Endodermal cell (in vitro differentiated cells): ENCODE measurements at regions not wholly inside any gene's neighbourhood (a gene's known extent, or its start where the extent isn't known, plus 50 kb on each side); places are given as distances from the start of the nearest gene placed in this dataset.

Experiments
- DNase-seq: peaks from one replicate; pipeline ENCODE4 v3.0.0-alpha.2; 2017
- H3K27ac ChIP-seq: 2 replicates; pipeline ENCODE4 v1.5.1; 2013; ENCODE audit warnings: mild to moderate bottlenecking, low read depth, low read length, moderate library complexity
- H3K27me3 ChIP-seq: 2 replicates; pipeline ENCODE4 v1.6.1; 2013; ENCODE audit warnings: mild to moderate bottlenecking, low read length, moderate library complexity; ENCODE audit not compliant: insufficient read depth, control insufficient read depth, poor library complexity, severe bottlenecking
- H3K36me3 ChIP-seq: 2 replicates; pipeline ENCODE4 v1.7.0; 2013; ENCODE audit warnings: mild to moderate bottlenecking, low read length, moderate library complexity; ENCODE audit not compliant: control insufficient read depth, insufficient read depth
- H3K4me1 ChIP-seq: one replicate; pipeline ENCODE4 v1.7.0; 2013; ENCODE audit warnings: low read length; ENCODE audit not compliant: control insufficient read depth, insufficient read depth
- H3K4me3 ChIP-seq: 2 replicates; pipeline ENCODE4 v1.5.1; 2013; ENCODE audit warnings: mild to moderate bottlenecking, low read length, moderate library complexity
- H3K9ac ChIP-seq: 2 replicates; pipeline ENCODE4 v1.6.1; 2013; ENCODE audit warnings: mild to moderate bottlenecking, low read length, moderate library complexity; ENCODE audit not compliant: poor library complexity, severe bottlenecking; ENCODE audit errors: extremely low read depth
- H3K9me3 ChIP-seq: 2 replicates; pipeline ENCODE4 v1.6.1; 2013; ENCODE audit warnings: mild to moderate bottlenecking, low read length, moderate library complexity; ENCODE audit not compliant: control insufficient read depth
- H3K27ac Mint-ChIP-seq: 2 replicates; pipeline ENCODE4 v1.8.0; 2020; ENCODE audit warnings: mixed read lengths
- H3K27me3 Mint-ChIP-seq: 2 replicates; pipeline ENCODE4 v1.8.0; 2021; ENCODE audit warnings: mild to moderate bottlenecking, mixed read lengths; ENCODE audit not compliant: insufficient read depth
- H3K36me3 Mint-ChIP-seq: 2 replicates; pipeline ENCODE4 v1.8.0; 2020; ENCODE audit warnings: low read depth, mixed read lengths
- H3K4me1 Mint-ChIP-seq: 2 replicates; pipeline ENCODE4 v1.8.0; 2020; ENCODE audit warnings: mixed read lengths
- H3K4me3 Mint-ChIP-seq: 2 replicates; pipeline ENCODE4 v1.8.0; 2020; ENCODE audit warnings: mild to moderate bottlenecking, moderate library complexity, mixed read lengths
- H3K9me3 Mint-ChIP-seq: 2 replicates; pipeline ENCODE4 v1.8.0; 2020; ENCODE audit warnings: mild to moderate bottlenecking, mixed read lengths
- CTCF ChIP-seq: fragments of 200-600 bp; sonication (generic); conservative IDR thresholded peaks from 2 replicates; pipeline ENCODE4 v1.5.0; 2021; ENCODE audit warnings: antibody characterized with exemption, mild to moderate bottlenecking
- WGBS, 2 experiments: methylation state at CpG; one replicate each; pipeline versions ENCODE4 v1.1.5 to v1.1.7; 2013; ENCODE audit warnings: missing lambda C conversion rate in 2 of 2, mixed read lengths in 1 of 2; ENCODE audit not compliant: insufficient coverage in 1 of 2, insufficient read length in 1 of 2; 5-methylcytosine and 5-hydroxymethylcytosine counted together

DNA sequence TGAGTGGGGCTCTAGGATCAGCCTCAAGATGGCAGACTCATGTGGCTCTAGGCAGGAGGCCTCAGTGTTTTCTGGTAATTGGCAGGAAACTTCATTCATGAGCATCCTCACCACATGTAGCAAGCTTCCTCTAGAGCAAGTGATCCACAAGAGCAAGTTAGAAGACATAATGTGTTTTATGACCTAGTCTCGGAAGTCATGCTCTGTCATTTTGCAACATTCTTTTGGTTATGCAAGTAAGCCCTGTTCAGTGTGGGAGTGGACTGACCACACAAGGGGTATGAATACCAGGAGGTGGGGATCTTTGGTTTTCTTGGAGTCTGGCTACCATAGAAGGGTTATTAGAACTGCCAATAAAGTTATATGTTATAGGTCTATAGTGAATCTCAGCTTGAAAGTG, 66.8 kb upstream of the STK39 start:
- H3K27ac ChIP-seq: no peak overlapping the region
- Mint-ChIP-seq H3K27me3 (no peaks in the 10 kb centered on the region), H3K27ac (no peak overlapping the region), H3K4me3 (no peak overlapping the region), H3K36me3 (no peaks in the 10 kb centered on the region), H3K4me1 (no peaks in the 10 kb centered on the region), H3K9me3 (no peaks in the 10 kb centered on the region)
- H3K36me3 ChIP-seq: no peaks in the 10 kb centered on the region
- no peaks in the 10 kb centered on the region for H3K4me1 ChIP-seq
- 96% methylated on average over 1 of the region's 1 CpG; no CpG with 5 or more reads in 1 of the 2 experiments for WGBS, 2 experiments
- no peak for DNase-seq
- no peak overlapping the region for H3K4me3 ChIP-seq
- no peak for TF ChIP-seq CTCF
- H3K27me3 ChIP-seq: no peaks in the 10 kb centered on the region
- H3K9ac ChIP-seq: no peak overlapping the region
- peaks cover 4% of the 10 kb centered on the region for H3K9me3 ChIP-seq

DNA sequence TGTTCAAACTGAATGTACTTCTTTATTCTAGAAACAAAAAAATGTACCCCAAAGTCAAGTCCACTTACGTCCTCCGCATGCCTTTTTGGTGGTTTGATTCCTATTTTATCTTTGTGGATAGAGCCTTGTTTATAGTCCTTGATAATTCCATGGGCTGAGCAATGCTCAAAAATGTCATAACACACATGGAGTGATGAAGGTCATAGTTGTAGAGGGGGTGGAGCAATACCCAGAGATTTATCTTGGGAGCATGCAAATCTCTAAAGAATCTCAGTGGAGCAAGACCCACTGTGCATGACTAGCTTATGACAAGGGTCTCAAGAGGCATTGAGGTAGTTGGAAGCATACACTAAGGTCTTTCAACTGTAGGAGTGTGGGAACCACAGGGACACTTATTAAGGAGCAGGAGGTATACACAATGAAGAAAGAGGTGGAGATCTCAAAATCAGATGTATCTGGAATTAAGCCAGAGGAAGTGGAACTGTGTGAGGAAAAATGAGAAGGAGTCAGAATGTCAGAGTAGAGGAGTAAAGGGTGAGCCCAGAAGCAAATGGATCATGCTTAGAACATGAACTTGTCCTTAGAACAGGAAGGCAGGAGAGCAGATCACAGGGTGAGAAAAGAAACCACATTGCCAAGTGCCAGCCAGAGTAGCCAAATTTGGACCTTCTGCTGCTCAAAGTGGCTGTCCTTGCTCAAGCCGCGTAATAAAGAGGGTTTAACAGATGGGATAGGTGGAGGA, 68.1 kb upstream of the STK39 start:
- Histone ChIP-seq H3K9ac (no peak overlapping the region), H3K4me3 (no peak overlapping the region), H3K36me3 (no peaks in the 10 kb centered on the region), H3K27me3 (no peaks in the 10 kb centered on the region), H3K4me1 (no peaks in the 10 kb centered on the region), H3K9me3 (peaks cover 4% of the 10 kb centered on the region), H3K27ac (no peak overlapping the region)
- no peak for TF ChIP-seq CTCF
- Mint-ChIP-seq H3K4me3 (no peak overlapping the region), H3K9me3 (no peaks in the 10 kb centered on the region), H3K36me3 (no peaks in the 10 kb centered on the region), H3K27me3 (no peaks in the 10 kb centered on the region), H3K4me1 (no peaks in the 10 kb centered on the region), H3K27ac (no peak overlapping the region)
- 93 to 100% methylated on average over 2 to 4 of the region's 4 CpGs for WGBS, 2 experiments
- DNase-seq: no peak

DNA sequence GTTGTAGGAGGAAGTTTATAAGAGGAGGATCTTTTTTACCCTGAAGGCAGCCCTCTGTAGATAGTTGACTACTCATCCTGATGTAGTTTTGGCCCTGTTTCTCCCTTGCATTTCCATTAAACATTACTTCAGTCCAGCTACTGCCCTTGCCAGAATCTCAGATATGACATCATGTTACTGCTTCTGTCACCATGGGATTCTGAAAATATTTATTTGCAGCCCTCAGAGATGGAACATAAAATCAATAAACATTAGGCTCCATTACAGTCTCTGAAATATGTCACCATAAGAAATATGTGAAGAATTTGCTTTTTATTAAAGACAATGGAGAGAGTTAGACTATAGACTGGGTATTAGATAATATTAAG, 68.7 kb upstream of the STK39 start:
- H3K27ac Mint-ChIP-seq: no peak overlapping the region

More for the DNA sequence above, 68.7 kb upstream of the STK39 start:
- Histone ChIP-seq H3K36me3 (no peaks in the 10 kb centered on the region), H3K9me3 (peaks cover 4% of the 10 kb centered on the region), H3K27ac (no peak overlapping the region), H3K4me1 (no peaks in the 10 kb centered on the region), H3K9ac (no peak overlapping the region), H3K4me3 (no peak overlapping the region), H3K27me3 (no peaks in the 10 kb centered on the region)
- no peaks in the 10 kb centered on the region for H3K36me3 Mint-ChIP-seq
- no peaks in the 10 kb centered on the region for H3K4me1 Mint-ChIP-seq
- no peak overlapping the region for H3K4me3 Mint-ChIP-seq
- no peak for TF ChIP-seq CTCF
- no peaks in the 10 kb centered on the region for H3K9me3 Mint-ChIP-seq
- no peak for DNase-seq
- no peaks in the 10 kb centered on the region for H3K27me3 Mint-ChIP-seq
